Esophagus squamous epithelium (tissue), 5 donors: ENCODE measurements at regions not wholly inside any gene's neighbourhood (a gene's known extent, or its start where the extent isn't known, plus 50 kb on each side); places are given as distances from the start of the nearest gene placed in this dataset.

ENCODE experiments used
- DNase-seq: peaks from one replicate; lab custom pipeline; 2025; lab: John Stamatoyannopoulos, UW
- H3K27ac ChIP-seq, 4 donors: fragments of 200-600 bp; sonication (generic); one replicate each; pipeline ENCODE4 v1.5.1; 2016 to 2019; ENCODE audit warnings: mild to moderate bottlenecking in 1 of 4
- H3K27me3 ChIP-seq, 4 donors: fragments of 200-600 bp; sonication (generic); 1 replicate in 3 of 4; 2 replicates in 1 of 4; pipeline versions ENCODE4 v1.5.1 to v1.6.0; 2017 to 2021; ENCODE audit warnings: antibody characterized with exemption in 1 of 4
- H3K36me3 ChIP-seq, 3 donors: fragments of 200-600 bp; sonication (generic); one replicate each; pipeline ENCODE4 v1.5.1; 2016 to 2019
- H3K4me1 ChIP-seq, 3 donors: fragments of 200-600 bp; sonication (generic); one replicate each; pipeline ENCODE4 v1.5.1; 2017 to 2019
- H3K4me3 ChIP-seq, 4 donors: fragments of 200-600 bp; sonication (generic); 1 replicate in 3 of 4; 2 replicates in 1 of 4; pipeline ENCODE4 v1.5.1; 2016 to 2019; ENCODE audit warnings: mild to moderate bottlenecking in 2 of 4, moderate library complexity in 1 of 4
- H3K9me3 ChIP-seq, 3 donors: fragments of 200-600 bp; sonication (generic); one replicate each; pipeline ENCODE4 v1.5.1; 2016 to 2019
- CTCF ChIP-seq, 6 experiments: fragments of 450-650 bp in 4 of 6; fragments of 200-600 bp in 2 of 6; sonication (generic) in 2 of 6; IDR thresholded peaks; one replicate each; pipeline ENCODE4 v1.5.1; 2016 to 2019; ENCODE audit warnings: antibody characterized with exemption in 6 of 6, mild to moderate bottlenecking in 4 of 6, moderate library complexity in 4 of 6
- POLR2A ChIP-seq, 4 donors: fragments of 450-650 bp; IDR thresholded peaks; one replicate each; pipeline ENCODE4 v1.6.1; 2017; ENCODE audit warnings: antibody characterized with exemption in 4 of 4, mild to moderate bottlenecking in 4 of 4, moderate library complexity in 3 of 4
- WGBS, 2 donors: methylation state at CpG; one replicate each; pipeline ENCODE4 v1.1.5; 2018; 5-methylcytosine and 5-hydroxymethylcytosine counted together
- intact Hi-C: fragments of 100-400 bp; cut with DNase I; formaldehyde crosslinking; loops from one replicate; pipeline ENCODE4 v1.15.0; 2022
- donor health status: DM: yes; HTN: yes; CAD: no.

- no peaks in the 10 kb centered on the region for H3K27me3 ChIP-seq
- TF ChIP-seq CTCF (IDR thresholded peaks at IDR 0.05) (no peak), POLR2A (IDR thresholded peaks at IDR 0.05) (no peak)
- no peak overlapping the region for H3K4me3 ChIP-seq
- intact Hi-C loops, result no loop called here
- H3K36me3 ChIP-seq, result no peaks in the 10 kb centered on the region
- H3K4me1 ChIP-seq, result peaks cover 0 to 30% (median 5%) of the 10 kb centered on the region in 3 donors
- no peak for DNase-seq
- WGBS, 2 donors, result 69 to 81% methylated on average over 2 of the region's 2 CpGs
- H3K27ac ChIP-seq, result no peak overlapping the region
- H3K9me3 ChIP-seq, result no peaks in the 10 kb centered on the region
These were observed 260.2 kb downstream of the PHF14 start for GRCh38 chr7:11233871-11234270.

GRCh38 chr7:11235491-11235890, 261.8 kb downstream of the PHF14 start:
- intact Hi-C loops, result no loop called here
- peaks cover 0 to 28% (median 4%) of the 10 kb centered on the region in 3 donors for H3K4me1 ChIP-seq
- no peak for DNase-seq
- TF ChIP-seq POLR2A (IDR thresholded peaks at IDR 0.05) (no peak), CTCF (IDR thresholded peaks at IDR 0.05) (no peak)
- H3K27ac ChIP-seq, result no peak overlapping the region
- H3K27me3 ChIP-seq, result no peaks in the 10 kb centered on the region
- no peak overlapping the region for H3K4me3 ChIP-seq
- WGBS, 2 donors, result 74 to 79% methylated on average over 8 of the region's 8 CpGs
- H3K36me3 ChIP-seq, result no peaks in the 10 kb centered on the region
- no peaks in the 10 kb centered on the region for H3K9me3 ChIP-seq

- intact Hi-C loops, result no loop called here
- H3K9me3 ChIP-seq, result no peaks in the 10 kb centered on the region
- no peak overlapping the region for H3K4me3 ChIP-seq
- no peaks in the 10 kb centered on the region for H3K27me3 ChIP-seq
- no peaks in the 10 kb centered on the region for H3K36me3 ChIP-seq
- TF ChIP-seq CTCF (IDR thresholded peaks at IDR 0.05) (no peak), POLR2A (IDR thresholded peaks at IDR 0.05) (no peak)
- peaks cover 0 to 18% (median 0%) of the 10 kb centered on the region in 3 donors for H3K4me1 ChIP-seq
- WGBS, 2 donors, result 24 to 28% methylated on average over 3 of the region's 3 CpGs
- no peak overlapping the region for H3K27ac ChIP-seq
- no peak for DNase-seq
These were observed 263.0 kb downstream of the PHF14 start for GRCh38 chr7:11236680-11237079.

- Histone ChIP-seq H3K4me1 (peaks cover 0 to 18% (median 0%) of the 10 kb centered on the region in 3 donors), H3K27ac (no peak overlapping the region), H3K36me3 (no peaks in the 10 kb centered on the region), H3K27me3 (no peaks in the 10 kb centered on the region), H3K9me3 (no peaks in the 10 kb centered on the region), H3K4me3 (peak overlapping the region in 2 of 4 donors; percentile 8 to 43)
- TF ChIP-seq CTCF (IDR thresholded peaks at IDR 0.05) (no peak), POLR2A (IDR thresholded peaks at IDR 0.05) (no peak)
- DNase-seq, result no peak
- 42 to 56% methylated on average over 6 to 7 of the region's 7 CpGs for WGBS, 2 donors
- intact Hi-C loops, result no loop called here
These were observed 264.1 kb downstream of the PHF14 start for GRCh38 chr7:11237742-11238141.

- Histone ChIP-seq H3K27me3 (no peaks in the 10 kb centered on the region), H3K4me3 (no peak overlapping the region), H3K4me1 (peaks cover 0 to 18% (median 0%) of the 10 kb centered on the region in 3 donors), H3K27ac (no peak overlapping the region), H3K36me3 (no peaks in the 10 kb centered on the region), H3K9me3 (no peaks in the 10 kb centered on the region)
- intact Hi-C loops, result no loop called here
- WGBS, 2 donors, result 96% methylated on average over 3 of the region's 4 CpGs; no CpG with 5 or more reads in 1 of the 2 donors
- DNase-seq, result no peak
- TF ChIP-seq CTCF (IDR thresholded peaks at IDR 0.05) (no peak), POLR2A (IDR thresholded peaks at IDR 0.05) (no peak)
These were observed 265.6 kb downstream of the PHF14 start for GRCh38 chr7:11239316-11239715.
